GM21576 (cell line): ENCODE measurements at regions not wholly inside any gene's neighbourhood (a gene's known extent, or its start where the extent isn't known, plus 50 kb on each side); places are given as distances from the start of the nearest gene placed in this dataset.

Experiments
- ATAC-seq: cut with Tn5 transposase; IDR thresholded peaks from one replicate; pipeline ENCODE4 v1.9.1; 2021; ENCODE audit warnings: mild to moderate bottlenecking, moderate library complexity; ENCODE audit not compliant: unreplicated experiment

DNA sequence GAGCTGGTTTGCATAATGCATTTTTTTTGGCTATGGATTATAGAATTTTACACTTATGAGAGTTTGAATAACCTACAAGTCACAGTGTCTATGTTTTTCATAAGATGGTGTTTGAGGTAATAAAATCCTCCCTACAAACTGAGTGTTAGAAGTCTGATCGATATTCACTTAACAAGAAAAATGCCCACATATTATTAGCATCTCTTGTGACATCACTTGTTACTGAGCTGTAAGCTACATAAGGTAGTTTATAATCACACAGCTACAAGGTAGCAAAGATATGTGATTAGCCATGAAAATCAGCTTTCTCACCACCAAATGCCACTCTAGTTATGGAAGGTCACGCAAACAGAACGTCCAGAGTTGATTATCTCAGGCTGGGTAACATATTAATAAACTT is 669.6 kb downstream of the PCDH18 start:
- no peak for ATAC-seq

DNA sequence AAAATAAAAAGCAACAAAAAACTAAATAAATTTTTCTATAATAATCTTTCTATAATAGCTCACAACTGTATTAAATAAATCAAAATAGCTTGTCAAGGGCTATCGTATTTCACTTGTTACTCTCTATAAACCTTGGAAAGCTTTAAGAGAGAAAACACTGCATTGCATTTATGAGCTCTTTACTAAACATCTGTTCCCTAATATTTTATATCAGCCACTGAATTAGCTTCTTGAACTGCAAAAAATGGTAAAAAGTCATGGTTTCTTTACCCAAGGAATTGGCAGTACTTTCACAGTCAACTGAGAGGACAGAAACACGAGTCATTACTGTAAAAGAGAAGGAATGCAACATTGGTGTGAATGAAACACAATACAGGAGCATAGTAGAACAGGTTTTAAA is 671.2 kb downstream of the PCDH18 start:
- no peak for ATAC-seq

- no peak for ATAC-seq
These were observed 673.4 kb downstream of the PCDH18 start for GRCh38 chr4:136858903-136859302.

- ATAC-seq = no peak
These were observed 676.4 kb downstream of the PCDH18 start for GRCh38 chr4:136855886-136856285.

GRCh38 chr4:136850446-136850845 is 681.8 kb downstream of the PCDH18 start:
- no peak for ATAC-seq

DNA sequence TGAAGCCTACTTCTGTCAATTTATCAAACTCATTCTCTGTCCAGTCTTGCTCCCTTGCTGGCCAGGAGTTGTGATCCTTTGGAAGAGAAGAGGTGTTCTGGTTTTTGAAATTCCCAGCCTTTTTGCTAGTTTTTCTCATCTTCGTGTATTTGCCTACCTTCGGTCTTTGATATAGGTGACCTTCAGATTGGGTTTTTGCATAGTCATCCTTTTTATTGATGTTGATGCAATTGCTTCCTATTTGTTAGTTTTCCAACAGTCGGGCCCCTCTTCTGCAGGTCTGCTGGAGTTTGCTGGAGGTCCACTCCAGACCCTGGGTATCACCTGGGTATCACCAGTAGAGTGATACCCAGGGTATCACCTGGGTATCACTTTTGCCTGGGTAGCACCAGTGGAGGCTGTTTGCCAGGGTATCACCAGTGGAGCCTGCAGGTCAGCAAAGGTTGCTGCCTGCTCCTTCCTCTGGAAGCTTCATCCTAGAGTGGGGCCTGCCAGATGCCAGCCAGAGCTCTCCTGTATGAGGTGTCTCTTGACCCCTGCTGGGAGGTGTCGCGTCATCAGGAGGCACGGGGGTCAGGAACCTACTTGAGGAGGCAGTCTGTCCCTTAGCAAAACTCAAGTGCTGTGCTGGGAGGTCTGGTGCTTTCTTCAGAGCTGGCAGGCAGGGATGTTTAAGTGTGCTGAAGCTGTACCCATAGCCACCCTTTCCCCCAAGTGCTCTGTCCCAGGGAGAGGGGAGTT is 684.2 kb downstream of the PCDH18 start:
- ATAC-seq = no peak

DNA sequence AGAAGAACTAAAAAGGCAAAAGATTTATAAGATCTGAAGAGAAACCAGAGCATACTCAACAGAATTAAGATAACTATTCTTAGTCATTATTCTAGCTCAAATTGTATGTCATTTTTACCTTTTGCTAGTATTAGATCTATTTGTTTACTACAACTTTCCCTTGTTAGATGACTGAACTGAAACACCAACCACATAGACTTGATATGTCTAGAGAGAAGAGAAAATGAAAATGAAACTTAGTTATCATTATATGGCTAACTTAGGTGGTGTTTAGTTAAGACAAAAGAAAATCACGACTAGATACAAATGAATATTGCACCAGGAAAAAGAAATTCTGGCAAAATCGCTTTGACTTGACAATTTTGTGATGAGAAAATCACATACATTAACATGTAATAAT is 690.8 kb downstream of the PCDH18 start:
- ATAC-seq = no peak

- no peak for ATAC-seq
These were observed 693.7 kb downstream of the PCDH18 start for GRCh38 chr4:136838607-136839006.

GRCh38 chr4:136831553-136831952 is 700.7 kb downstream of the PCDH18 start:
- no peak for ATAC-seq

- ATAC-seq = no peak
These were observed 703.0 kb downstream of the PCDH18 start for GRCh38 chr4:136829280-136829679.

GRCh38 chr4:136823020-136823419 is 709.3 kb downstream of the PCDH18 start:
- no peak for ATAC-seq

DNA sequence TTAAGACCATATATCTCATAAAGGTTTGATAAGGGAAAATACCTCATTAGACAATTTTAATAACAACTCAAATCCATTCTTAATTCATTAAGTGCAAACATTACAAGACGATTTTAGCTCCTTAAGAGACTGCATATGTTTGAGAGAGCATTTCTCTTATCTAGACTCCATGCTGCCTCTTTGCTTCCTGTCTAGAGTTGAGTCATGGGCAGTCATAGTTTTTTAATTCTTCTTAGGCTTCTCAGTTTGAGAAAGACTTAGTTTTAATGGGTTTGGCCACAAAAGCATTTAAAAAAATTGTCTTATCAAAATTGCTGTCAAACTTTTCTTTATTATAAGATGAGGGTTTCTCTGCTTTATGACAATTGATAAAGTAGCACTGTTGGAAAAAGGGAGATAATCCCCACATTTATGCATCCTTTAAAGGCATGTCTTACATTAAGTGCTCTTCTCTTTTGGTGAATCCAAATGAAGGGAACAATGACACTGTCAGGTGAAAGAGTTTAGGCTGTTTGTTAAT is 713.4 kb downstream of the PCDH18 start:
- no peak for ATAC-seq

DNA sequence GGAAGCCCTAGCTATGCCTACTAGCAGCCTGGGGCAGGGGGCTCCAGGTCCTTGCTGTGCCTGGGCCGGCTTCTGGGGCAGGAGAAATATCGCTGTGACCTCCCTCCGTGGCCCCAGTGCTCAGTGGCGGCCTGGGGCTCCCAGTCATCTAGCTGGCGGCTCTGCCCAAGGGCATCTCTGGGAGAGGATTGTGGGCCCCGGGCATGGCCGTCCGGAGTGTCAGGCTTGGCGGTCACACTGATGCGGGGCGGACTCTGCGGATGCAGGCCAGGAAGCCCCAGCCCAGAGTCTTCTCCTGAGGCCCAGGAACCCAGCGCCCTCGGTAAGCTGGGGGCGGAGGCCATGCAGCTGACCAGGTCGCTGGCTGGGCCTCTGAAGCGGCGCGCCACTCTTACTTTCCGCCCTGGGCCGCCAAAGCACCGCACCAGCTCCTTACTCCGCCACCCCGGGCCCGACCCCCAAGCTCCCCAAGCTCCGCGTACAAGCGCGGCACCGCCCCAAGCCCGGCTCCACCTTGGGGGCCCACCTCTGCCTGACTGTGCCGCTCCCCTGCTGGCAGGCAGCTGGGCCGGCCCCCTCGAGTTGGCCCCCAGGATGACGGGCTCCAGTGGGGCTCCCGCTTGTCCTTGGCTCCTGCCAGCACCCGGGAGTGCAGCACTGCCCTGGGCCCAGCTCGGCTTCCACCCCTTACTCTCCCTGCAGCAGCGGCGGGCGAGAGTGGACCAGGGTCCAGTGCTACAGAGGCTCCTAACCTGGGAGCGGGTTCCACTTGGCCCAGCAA is 720.0 kb downstream of the PCDH18 start:
- ATAC-seq = no peak

GRCh38 chr4:136811496-136812077 is 720.7 kb downstream of the PCDH18 start:
- no peak for ATAC-seq

DNA sequence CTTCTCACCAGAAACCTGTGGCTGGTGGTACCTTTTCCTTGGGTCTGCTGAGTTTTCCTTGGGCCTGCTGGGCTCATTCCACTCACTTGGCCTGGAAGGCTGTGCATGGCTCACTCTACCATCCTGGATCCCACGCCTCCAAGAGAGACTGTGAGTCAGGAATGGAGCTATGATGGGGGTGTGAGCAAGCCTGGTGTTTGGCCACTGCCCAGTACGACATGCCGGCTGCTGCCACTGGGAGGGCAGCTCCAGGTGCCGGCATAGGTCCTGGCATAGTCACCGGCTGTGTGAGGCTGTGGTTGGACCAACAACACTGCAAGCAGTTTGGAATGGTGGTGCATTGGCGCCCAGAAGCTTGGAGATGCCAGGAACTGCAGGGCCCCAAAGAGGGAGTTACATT is 721.7 kb downstream of the PCDH18 start:
- no peak for ATAC-seq

DNA sequence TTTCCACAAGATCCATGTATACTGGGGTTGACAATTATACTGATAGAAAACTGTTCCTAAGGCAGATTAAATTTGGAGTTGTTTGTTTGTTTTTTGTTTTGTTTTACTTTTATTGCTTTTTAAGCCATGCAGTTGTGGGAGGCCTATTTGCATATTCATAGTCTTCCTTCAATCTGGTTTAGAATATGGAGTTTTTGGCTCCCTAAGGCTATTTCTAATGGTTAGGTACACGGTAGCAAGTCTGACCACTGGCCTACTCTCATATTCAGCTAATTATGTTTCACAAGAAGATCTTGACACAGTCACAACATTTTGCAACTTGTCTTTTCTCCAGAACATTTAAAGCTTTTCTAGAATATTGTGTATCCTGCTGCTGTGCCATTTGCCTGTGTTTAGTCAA is 725.5 kb downstream of the PCDH18 start:
- no peak for ATAC-seq

DNA sequence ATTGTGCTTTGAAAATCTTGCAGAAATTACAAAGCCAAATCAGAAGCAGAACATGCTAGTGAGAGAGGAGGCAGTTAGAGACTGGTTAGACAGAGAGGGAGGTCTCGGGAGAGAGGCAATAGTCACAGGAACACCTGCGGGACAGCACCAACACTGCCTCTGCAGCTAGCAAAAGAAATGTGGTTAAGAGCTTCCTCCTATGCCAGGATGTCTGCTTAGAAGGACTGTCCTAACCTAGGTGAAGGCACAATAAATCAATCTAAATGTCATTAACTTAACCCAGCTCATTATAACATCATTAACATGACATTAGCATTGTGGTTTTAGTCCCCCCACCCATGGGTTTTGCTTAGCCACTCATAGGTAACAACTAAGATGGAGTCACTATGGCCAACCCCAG is 726.7 kb downstream of the PCDH18 start:
- ATAC-seq = no peak

DNA sequence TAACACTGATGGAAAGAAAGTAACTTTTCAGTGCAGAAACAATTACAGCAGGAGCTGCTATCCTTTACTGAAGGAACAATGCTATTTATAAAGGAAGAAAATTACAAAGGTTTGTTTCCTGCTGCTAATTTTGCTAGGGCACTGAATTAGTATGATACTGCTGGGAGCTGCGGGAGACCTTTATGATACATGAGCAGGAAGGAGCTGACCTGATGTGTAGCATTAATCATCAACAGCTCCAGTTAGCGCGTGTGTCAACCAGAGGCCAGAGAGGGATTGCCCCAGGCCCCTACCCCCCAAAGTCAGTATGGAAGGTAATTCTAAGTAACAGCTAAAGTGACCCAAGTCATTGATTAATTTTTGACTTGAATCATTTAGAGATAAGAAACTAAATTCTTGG is 728.9 kb downstream of the PCDH18 start:
- ATAC-seq = no peak

DNA sequence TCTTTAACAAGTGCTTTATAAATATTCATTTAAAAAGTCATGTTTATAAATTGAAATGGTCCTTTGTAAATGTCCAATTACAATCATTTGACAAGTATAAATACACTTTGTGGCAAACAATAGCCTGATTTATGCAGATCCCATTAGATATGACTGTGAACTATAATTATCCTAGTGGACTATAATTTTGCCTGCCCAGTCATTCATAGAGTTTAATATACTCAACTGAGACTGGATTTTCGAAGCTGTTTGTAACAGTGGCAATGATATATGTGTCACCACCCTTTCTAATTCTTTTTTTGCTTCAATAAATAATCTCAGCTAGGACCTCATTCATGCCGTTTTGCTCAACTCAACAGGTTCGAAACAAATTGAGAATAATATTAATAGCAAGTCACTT is 732.0 kb downstream of the PCDH18 start:
- no peak for ATAC-seq

DNA sequence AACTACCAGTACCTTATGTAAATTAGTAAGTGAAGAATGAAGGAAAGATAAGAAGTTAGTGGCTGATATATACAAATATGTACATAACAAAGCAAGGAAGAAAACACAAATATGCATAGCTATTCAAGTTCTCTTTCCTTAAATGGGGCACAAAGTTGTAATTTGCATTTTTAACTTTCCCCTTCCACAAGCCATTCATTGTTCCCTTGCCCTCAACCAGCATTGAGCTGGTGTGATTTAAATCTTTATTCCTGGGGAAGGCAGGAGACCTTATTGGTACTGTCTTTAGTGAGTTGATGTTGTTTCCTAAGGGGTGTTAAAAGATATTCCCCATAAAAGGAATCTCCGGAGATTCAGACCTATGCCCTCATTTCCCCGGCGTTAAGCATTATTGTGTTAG is 735.3 kb downstream of the PCDH18 start:
- ATAC-seq = no peak

- ATAC-seq = no peak
These were observed 738.4 kb downstream of the PCDH18 start for GRCh38 chr4:136793848-136794247.

DNA sequence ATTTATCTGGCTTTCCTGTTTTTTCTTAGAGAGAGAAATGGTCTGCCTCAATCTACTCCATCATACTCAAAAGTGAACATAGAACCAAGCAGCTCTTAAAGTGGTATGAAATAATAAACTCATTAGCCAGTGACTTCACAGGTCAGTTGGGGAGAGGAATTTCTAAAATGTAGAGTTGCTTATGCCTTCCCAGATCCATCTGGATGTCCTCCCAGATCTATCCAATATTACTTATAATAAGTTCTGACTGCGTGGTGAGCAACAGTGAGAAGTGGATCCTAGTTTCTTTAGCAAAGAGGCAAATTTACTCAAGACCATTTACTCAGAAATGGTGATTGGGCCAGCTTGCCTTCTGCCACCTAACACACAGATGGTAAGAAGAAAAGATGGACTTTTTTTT is 748.0 kb downstream of the PCDH18 start:
- no peak for ATAC-seq
